ENCODE measurements at regions not wholly inside any gene's neighbourhood (a gene's known extent, or its start where the extent isn't known, plus 50 kb on each side); places are given as distances from the start of the nearest gene placed in this dataset.

GRCh38 chr2:120854014-120854620 lies 118.4 kb downstream of the GLI2 start:
- DNase-seq, result no peak

- no peak for DNase-seq
Measured at GRCh38 chr2:120854766-120855530, 119.3 kb downstream of the GLI2 start.

DNA sequence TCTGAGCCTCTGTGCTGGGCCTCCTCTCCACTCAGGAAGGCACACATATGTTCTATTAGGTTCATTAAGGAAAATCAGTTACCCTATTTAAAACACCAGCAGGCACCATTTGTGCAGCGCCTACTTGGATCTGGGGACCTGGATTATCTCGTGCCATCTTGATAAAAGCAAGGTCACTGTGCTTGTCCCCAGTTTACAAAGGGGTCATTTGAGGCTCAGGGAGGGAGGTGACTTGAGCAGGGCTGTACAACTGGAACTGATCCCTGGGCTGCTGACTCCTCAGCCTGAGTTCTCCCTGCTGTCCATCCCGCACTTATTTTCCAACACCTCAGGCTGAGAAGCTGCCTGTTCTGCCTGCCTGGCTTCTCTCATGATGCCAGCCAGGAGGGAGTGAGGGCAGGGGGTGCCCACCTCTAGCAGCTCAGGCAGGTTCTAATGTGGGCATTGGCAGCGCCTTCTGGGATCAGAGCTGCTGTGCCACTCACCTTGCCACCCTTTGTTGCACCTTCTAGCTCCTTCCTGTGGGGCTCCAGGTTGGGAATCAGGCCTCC lies 120.3 kb downstream of the GLI2 start:
- DNase-seq, result no peak

DNA sequence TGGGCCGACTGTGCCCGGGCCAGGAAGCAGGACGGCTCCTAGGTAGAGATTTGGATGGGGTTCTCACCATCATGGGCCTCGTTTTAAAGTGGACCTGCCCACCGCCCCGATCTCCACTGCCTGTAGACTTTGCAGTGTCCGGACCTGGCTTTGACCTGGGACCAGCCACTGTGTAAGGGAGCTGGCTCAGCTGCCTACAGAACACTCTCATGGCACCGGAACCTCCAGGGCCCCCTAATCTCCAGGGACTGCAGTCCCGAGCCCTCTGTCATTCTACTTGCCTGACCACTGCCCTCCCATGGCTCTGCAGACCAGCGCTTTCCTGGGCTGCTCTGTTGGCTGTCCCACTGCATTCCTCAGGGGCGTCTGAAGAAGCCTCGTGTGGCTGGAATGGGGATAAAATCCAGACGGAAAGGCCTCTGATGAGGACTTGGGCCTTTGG lies 120.8 kb downstream of the GLI2 start:
- DNase-seq, result no peak

DNA sequence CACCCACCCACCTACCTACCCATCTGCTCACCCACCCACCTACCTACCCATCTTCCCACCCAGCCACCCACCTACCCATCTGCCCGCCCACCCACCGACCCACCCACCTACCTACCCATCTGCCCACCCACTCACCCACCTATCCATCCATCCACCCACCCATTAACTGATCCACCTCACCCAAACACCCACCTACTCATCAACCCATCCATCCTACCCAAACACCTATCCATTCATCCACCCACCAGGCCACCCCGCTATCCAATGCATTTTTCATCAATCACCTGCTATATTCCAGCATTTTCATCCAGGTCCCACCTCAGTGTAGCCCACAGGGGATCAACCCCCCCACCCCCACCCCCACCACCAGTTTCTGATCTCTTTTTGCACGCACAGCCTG lies 121.8 kb downstream of the GLI2 start:
- DNase-seq, result no peak

- no peak for DNase-seq
Measured at GRCh38 chr2:120857931-120858330, 122.3 kb downstream of the GLI2 start.

DNA sequence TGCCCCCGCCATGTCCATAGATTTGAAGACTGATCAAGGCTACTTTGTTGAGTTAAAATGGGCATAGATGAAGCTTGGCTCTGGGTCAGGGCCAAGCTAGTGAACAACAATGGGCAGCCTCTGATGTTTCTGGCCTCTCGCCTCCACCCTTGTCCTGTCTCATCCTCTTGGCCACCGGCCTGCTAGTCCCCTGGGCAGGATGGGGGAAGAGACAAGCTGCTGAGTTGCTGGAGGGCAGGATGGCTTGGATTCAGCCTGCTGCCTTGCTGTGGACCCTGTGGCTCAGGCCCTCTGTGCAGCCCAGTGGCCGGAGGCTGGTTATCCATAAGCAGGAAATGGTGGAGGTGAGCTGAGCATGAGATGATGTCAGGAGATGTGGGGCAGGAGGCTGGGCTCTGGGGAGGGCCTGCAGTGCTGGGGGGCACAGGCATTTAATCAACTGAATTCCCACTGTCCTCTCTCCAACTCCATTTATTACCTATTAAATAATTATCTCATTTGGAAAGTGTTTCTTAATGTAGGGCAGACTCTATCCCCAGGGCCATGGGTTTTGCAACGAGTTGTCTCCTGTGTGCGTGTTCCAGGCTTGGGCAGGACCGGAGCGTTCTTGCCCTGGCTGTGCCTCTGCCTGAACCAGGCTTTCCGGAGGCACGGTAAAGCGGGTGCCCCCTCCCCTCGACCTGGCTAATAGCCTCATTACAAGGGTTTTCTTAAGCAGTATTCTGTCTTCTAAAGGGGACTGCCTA lies 122.9 kb downstream of the GLI2 start:
- no peak for DNase-seq

DNA sequence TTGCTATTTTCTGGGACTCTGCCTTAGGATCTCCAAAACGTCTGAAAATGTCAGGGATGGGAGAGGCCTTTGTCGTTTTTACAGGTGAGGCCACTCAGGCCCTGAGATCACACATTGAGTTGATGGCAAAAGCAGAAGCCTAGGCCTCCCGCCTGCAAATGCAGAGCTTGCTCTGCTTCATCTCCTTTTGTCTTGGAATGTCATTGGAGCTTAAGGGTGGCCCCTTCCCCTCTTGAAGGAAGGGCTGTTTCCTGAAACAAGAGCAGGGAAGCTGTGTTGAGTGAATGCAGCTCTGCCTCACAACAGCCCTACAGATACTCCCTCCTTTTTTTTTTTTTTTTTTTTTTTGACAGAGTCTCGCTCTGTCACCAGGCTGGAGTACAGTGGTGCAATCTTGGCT lies 123.5 kb downstream of the GLI2 start:
- DNase-seq, result no peak

DNA sequence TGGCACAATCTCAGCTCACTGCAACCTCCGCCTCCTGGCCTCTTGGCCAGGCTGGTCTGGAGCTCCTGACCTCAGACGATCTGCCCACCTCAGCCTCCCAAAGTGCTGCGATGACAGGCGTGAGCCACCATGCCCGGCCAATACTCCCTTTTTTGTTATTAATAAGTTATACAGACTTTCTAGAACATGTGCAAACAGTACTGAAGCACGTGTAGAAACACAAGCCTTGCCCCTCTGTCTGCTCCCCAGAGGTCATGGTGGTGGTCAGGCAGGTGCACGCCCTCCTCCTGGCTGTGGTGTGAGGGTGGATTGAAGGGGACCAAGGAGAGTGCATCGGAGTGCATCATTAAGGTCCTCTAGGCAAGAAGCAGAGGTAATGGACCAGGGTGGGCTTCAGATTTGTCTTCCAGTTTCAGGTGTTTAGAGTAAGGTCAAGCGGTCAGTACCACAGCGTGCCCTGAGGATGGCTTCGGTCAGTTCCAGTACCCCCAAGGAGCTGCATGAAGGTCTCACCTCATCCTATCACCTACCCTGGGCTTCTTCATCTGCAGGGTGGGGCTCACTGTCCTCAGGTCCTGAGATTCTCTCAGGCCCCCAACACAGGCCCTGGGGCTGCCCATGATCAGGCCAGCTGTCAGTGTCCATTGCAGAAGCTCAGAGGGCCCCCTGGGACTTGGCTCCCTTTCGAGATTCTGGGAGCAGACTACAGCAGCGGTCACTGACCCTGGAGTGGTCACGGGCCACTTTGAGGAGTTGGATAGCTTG lies 124.3 kb downstream of the GLI2 start:
- DNase-seq, result no peak

DNA sequence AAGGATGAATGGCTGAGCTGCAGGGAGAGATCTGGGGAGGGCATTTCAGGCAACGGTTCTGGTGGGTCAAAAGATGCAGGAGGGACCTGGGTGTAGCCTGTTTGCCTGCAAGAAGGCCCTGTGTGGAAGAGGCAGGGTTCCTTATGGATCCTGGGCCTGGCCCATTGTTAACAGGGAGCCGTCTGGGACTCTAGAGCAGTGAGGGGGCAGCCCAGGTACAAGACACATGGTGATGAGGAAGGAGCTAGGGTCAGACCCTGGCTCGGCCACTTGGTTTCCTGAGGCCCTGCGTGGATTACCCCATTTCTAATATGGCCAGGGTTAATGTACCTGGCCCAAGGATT lies 124.9 kb downstream of the GLI2 start:
- no peak for DNase-seq

DNA sequence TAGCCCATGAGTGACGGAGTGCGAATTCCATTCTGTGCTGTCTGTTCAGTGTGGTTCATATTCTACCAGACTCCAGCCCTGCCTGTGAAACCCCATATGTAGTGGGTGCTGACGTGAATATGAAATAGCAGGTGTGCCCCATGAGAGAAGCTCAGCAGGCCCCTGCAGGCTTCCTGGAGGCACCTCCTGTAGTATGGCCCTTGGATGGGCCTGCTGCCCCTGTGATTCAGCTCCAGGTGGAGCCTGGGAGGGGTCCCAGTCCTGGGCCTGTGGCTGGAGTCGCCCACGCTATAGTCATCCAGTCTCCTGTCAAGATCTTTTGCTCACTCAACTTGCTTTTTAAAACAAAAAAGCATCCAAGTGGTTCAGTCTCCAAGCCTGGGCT lies 125.5 kb downstream of the GLI2 start:
- DNase-seq, result no peak

DNA sequence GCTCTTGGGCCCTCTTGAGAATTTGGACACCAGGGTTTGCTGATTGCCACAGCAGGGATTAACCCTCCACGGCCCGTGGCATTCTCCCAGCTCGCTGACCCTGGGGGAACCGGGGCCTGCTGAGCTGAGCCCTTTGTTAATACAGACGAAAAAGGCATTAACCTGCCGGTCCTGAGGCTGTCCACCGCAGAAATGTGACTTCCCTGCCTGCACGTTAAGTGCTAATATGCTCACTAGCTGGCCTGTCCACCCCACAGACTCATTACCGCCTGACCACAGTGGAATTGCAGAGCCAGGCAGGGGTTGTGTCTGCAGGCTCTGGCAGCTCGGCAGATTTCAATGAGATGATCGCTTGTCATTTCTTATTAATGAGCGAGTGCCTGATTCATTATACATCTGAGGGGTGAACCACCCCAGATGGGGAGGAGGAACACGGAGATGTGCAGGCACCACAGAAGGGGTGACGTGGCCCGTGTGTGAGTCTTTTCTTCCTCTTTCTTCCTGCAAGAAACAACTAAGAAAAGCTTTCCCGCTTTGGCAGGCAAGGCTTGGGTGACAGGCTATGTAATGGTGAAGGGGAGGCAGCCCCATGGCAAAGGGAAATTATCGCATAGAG lies 126.0 kb downstream of the GLI2 start:
- no peak for DNase-seq

- DNase-seq, result no peak
Measured at GRCh38 chr2:120862201-120863060, 126.8 kb downstream of the GLI2 start.

- no peak for DNase-seq
Measured at GRCh38 chr2:120863146-120863545, 127.5 kb downstream of the GLI2 start.

GRCh38 chr2:120863661-120864320 lies 128.1 kb downstream of the GLI2 start:
- no peak for DNase-seq

DNA sequence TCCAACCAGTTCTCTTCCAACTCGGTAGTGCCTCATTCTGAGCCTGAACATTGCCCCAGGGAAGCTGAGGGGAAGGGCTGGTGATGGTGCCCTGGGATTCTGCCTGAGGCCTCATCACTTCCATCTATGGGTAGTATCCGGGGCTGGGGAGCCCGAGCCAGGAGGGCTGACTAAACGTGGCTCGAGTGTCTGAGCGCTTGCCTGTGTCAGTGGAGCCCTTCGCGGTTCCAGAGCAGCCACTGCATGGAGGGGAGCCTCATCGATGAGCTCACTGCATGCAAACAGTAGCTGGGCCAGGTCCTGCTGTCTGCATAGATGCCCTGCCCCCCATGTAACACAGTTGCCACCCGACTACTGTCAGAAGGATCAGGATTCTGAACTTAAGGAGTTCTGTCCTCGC lies 129.3 kb downstream of the GLI2 start:
- DNase-seq, result no peak

GRCh38 chr2:120865656-120866055 lies 130.0 kb downstream of the GLI2 start:
- no peak for DNase-seq

GRCh38 chr2:120866071-120866470 lies 130.4 kb downstream of the GLI2 start:
- no peak for DNase-seq

GRCh38 chr2:120866483-120867140 lies 130.9 kb downstream of the GLI2 start:
- DNase-seq, result no peak
